ENCODE measurements at regions not wholly inside any gene's neighbourhood (a gene's known extent, or its start where the extent isn't known, plus 50 kb on each side); places are given as distances from the start of the nearest gene placed in this dataset.

DNA sequence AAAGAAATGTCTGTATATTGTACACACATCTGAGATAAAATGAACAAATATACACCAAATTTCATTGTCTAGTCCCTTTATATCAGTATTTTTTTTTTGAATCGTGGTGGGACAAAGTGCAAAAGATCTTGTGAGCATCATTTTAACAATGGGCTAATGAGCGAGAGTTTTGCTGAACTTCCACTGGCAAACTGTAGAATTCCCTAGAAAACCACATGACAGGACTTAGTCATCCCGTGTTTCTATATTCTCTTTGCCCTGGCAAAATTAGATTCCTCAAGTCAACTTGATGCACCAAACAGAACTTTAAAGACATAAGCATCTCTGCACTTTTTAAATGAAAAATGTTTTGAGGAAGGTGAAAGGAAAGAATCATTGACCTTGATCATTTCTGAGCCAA, 488.2 kb upstream of the PTBP2 start:
- no peak for TF ChIP-seq EZH2 (IDR thresholded peaks at IDR 0.05; ENCODE audit: low read depth)
- no peak for TF ChIP-seq CTCF (conservative IDR thresholded peaks at IDR 0.05)

Measured in PC-9 (cell line).